Nucleus accumbens (tissue), 56 donors: ENCODE measurements at regions not wholly inside any gene's neighbourhood (a gene's known extent, or its start where the extent isn't known, plus 50 kb on each side); places are given as distances from the start of the nearest gene placed in this dataset.

ENCODE experiments used
- DNase-seq, 56 donors: peaks; one replicate each; lab custom pipeline; 2025; lab: John Stamatoyannopoulos, UW

GRCh38 chr5:164608507-164608906 is 1103.1 kb downstream of the MAT2B start:
- DNase-seq, result no peak

DNA sequence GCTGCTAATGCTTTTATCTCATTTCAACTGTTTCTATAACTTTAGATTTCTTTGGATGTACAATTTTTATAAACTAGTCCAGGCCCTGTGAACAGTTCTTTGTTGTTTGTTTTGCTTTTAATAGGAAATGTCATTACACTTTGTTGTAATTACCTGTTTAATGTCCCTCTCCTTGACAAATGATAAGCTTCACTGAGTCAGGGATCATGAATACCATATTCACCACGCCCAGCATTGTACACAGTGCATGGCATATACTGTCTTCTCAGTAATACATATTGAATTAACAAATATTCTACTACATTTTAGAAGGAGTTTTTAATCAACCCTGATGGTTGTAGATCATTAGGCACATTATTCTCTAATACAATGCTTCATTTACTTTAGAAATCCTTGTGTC is 1105.0 kb downstream of the MAT2B start:
- DNase-seq, result no peak

- DNase-seq, result no peak
Observed at GRCh38 chr5:164614707-164615106, 1109.3 kb downstream of the MAT2B start.

DNA sequence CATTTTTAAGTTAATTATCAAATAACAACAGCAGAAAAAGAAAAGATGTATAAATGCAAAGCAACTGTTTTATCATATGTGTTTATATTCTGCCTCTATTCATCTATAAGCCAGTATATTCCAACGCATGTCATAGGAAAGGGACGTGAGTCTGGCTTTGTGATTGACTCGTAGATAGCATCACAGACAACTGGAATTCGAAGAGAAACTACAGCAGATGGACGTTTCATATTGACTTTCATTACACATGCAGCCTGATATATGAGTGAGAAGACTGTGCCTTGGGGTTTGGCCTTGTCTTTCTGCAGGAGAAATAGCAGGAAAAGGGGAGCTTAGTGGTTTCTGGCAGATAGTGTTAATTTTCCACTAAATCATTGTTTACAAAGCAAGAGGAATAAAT is 1111.9 kb downstream of the MAT2B start:
- DNase-seq, result no peak

DNA sequence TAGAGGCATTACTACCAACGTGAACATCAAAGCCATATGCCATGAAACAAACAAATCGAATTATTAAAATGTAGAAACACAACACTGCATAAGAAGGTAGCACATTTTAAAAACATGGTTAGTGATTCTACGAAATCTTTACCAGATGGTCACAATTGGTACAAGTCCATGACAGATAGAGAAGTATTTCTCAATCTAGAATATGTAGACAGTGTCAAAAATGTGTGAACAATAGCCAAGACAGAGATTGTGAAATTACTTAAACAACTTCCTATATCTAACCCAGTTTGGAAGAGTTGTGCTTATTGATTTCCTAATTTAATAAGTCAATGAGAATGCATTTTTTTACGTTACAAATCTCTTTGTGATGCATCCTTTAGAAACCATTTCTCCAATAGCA is 1121.6 kb downstream of the MAT2B start:
- no peak for DNase-seq

GRCh38 chr5:164636456-164636855 is 1131.0 kb downstream of the MAT2B start:
- no peak for DNase-seq

DNA sequence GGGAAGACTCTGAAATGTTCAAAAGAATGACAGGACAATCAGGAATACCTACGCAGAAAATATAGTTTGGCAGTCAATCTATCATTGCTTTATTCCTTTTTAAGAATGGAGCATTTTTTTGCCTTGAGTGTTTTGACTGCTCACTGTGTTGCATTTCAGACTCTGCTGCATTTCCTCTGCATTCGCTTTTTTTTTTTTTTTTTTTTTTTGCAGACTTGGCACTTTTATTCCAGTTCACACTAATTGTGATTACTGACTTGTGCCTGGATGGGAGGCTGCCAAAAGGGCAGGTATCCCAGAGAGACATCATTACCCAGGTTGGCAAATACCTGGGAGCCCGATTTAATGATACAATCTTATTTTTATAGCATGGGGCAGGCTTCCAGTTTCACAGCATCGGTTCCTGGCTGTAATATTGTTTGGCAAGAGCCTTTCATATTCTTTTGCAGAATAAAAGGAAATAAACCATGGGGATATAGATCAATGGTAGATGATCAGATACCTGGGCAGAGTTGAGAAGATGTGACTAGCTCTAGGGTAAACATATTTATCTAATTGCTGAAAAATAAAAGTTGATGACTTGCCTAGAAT is 1132.6 kb downstream of the MAT2B start:
- no peak for DNase-seq

DNA sequence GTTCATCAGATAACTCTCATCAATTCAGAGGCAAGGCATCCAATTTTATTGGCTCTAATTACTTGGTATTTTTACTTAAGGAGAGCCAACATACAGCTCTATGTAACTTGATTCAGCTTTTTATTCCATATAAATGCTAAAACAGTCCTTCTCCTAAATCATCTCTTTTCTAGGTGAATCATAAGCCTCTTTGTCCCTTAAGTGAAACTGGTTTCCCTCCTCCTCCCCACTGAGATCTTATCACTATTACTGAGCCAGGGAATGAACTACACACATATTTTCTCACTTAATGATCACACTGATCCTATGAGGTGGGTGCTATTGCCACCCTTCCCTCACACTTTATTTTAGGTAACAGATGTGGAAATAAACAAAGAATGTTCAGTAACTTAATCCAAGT is 1143.8 kb downstream of the MAT2B start:
- no peak for DNase-seq

- DNase-seq, result no peak
Observed at GRCh38 chr5:164650427-164650826, 1145.0 kb downstream of the MAT2B start.

GRCh38 chr5:164651546-164652275 is 1146.3 kb downstream of the MAT2B start:
- DNase-seq, result no peak

DNA sequence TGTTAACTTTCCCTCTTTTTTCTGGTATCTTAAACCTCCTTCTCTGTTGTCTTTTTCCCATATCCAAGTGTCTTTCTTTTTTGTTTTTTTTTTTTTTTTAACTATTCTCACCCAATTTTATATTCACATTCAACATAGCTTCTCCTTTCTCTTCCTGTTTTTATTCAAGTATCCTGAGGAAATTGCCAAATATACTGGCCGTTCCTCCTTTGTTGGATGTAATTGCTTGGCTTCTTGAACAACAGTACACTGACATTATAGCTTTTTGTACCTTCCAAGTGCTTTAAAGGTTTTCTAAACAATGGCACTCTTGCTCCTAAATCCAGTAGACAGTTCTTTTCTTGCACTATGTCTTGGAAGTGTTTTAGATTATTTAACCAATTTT is 1146.8 kb downstream of the MAT2B start:
- no peak for DNase-seq

GRCh38 chr5:164663198-164663989 is 1158.0 kb downstream of the MAT2B start:
- DNase-seq, result no peak

DNA sequence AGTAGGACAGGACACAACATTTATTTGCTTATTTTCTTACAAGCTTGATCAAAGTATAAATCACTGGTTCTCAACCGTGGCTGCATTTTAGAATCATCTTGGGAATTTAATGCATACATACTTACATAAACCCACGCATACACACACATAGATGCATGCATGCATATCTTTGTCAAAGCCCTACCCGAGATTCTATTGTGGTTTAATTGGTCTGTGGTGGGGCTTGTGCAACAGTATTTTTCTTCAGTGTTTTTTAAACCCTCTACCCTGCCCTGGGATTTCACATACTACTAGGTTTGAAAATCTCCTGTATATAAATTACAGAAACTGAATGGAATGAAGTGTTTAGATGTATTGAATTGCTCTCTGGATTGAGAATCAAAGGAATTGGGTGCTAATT is 1166.2 kb downstream of the MAT2B start:
- DNase-seq, result no peak

DNA sequence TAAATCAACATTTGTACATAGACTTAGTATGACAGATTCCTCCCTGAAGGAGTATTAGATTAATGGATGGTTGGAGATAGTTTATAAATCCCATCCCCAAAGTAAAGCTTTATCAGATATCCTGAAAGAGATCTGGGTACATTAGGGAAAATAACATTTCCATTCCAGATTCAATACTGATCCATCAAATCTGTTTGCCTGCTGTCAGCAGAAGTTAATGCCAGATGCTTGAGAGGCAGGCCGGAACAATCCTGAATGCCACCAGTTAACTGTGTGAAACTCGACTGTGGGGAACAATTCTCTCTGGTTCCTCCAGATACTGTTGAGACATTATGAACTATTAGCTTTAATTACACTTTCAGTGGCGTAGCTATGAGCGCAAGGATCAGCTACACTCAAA is 1166.8 kb downstream of the MAT2B start:
- DNase-seq, result no peak

GRCh38 chr5:164672931-164673694 is 1167.7 kb downstream of the MAT2B start:
- DNase-seq, result no peak

GRCh38 chr5:164679461-164679860 is 1174.0 kb downstream of the MAT2B start:
- no peak for DNase-seq

DNA sequence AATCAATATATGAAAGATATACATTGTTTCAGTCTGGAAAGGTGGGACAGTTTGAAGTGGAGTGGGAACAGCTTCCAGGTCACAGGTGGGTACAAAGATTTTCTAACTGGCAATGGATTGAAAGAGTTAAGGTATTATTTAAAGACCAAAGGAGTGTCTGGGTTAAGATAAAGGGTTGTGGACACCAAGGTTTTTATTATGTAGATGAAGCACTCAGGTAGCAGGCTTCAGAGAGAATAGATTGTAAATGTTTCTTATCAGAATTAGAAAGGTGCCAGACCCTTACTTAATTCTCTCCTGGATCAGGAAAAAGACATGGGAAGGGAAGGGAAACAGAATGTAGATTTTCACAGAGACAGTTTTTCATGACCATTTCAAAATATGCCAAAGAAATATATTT is 1174.8 kb downstream of the MAT2B start:
- no peak for DNase-seq

- no peak for DNase-seq
Observed at GRCh38 chr5:164680812-164681520, 1175.5 kb downstream of the MAT2B start.

DNA sequence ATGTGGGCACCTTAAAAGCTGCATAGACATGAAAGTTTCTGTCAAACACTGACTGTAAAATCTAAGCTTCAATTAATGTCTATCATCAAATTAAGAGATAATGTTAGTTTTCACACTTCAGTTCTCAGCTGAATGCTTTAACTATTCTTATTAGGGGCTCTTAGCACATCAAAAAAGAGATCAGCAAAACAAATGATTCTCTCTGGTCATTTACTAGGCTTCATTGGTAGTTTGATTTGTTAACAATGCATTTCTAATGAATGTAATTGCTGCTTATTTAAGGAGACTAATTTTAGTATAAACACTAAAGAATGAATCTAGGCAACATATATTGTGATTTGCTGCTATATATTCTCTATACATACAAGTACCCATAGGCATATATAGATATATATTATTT is 1182.0 kb downstream of the MAT2B start:
- DNase-seq, result no peak

DNA sequence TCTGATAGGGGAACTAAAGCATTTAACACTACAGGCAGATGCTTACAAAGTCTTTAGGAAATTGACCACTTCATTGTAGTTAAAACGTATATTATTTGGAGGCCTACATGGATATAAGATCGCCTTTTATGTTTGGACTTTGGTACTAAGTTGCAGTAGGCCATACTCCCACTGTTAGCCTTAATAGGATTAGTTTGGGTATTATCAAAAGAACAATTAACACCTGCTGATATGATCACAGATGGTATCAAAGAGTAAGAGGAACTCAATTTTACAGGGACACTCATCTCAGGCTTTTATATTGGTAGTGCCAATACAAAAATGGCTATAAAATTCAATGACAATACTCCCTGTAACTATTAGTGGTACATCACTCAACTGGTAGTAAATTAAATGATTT is 1183.0 kb downstream of the MAT2B start:
- no peak for DNase-seq
